ENCODE measurements at regions not wholly inside any gene's neighbourhood (a gene's known extent, or its start where the extent isn't known, plus 50 kb on each side); places are given as distances from the start of the nearest gene placed in this dataset.

GRCh38 chr12:9334041-9334692 is 126.0 kb upstream of the PZP start:
- CTCF ChIA-PET = interaction anchor here (1.1 to 3.3 kb wide), 5 partner anchors 10 to 415 kb away, joined by 3 to 12 read pairs (median 5); no protein-coding TSS in a partner anchor

More at GRCh38 chr12:9334041-9334692, 126.0 kb upstream of the PZP start:
- no peaks in the 10 kb centered on the region for H3K9me3 ChIP-seq
- no peaks in the 10 kb centered on the region for H3K36me3 ChIP-seq (replicated peaks in 1 of 2; ENCODE audit: control insufficient read depth in 1 of 2, insufficient read depth in 2 of 2, low read length in 1 of 2)
- no peak overlapping the region for H3K9ac ChIP-seq
- POLR2A ChIA-PET = no interaction called here
- H3K79me2 ChIP-seq (ENCODE audit: insufficient read depth) = no peaks in the 10 kb centered on the region
- DNase-seq = no peak
- no peaks in the 10 kb centered on the region for H4K20me1 ChIP-seq (ENCODE audit: insufficient read depth)
- WGBS (ENCODE audit: low lambda C conversion rate) = 68% methylated on average over 11 of the region's 12 CpGs
- H3K4me1 ChIP-seq (ENCODE audit: control insufficient read depth in 1 of 2, insufficient read depth in 2 of 2, low read depth in 1 of 2, low read length in 1 of 2) = no peaks in the 10 kb centered on the region; a peak in 1 of 4 replicates
- H3K9me2 ChIP-seq = no peaks in the 10 kb centered on the region
- no peak overlapping the region for H3K4me2 ChIP-seq
- TF ChIP-seq CHD2 (IDR thresholded peaks at IDR 0.05; ENCODE audit: low read length, partially characterized antibody) (no peak), TAF1 (IDR thresholded peaks at IDR 0.05; ENCODE audit: borderline replicate concordance, low read depth, low read length) (no peak), PBX3 (IDR thresholded peaks at IDR 0.05) (no peak), FOSL2 (IDR thresholded peaks at IDR 0.05; ENCODE audit: borderline replicate concordance, low read depth) (no peak), NRF1 (IDR thresholded peaks at IDR 0.05; ENCODE audit: low read depth, low read length) (no peak), EP300 (IDR thresholded peaks at IDR 0.05; ENCODE audit: borderline replicate concordance in 1 of 2, low read depth in 1 of 2, low read length in 1 of 2) (no peak), NFIC (IDR thresholded peaks at IDR 0.05; ENCODE audit: borderline replicate concordance) (no peak), GABPA (IDR thresholded peaks at IDR 0.05; ENCODE audit: low read depth) (no peak), JUND (IDR thresholded peaks at IDR 0.05) (no peak), TCF12 (IDR thresholded peaks at IDR 0.05) (no peak), CTCF (IDR thresholded peaks at IDR 0.05) (no peak), SIN3A (IDR thresholded peaks at IDR 0.05; ENCODE audit: borderline replicate concordance, low read depth, low read length) (no peak), YY1 (IDR thresholded peaks at IDR 0.05; ENCODE audit: low read depth) (no peak), RCOR1 (IDR thresholded peaks at IDR 0.05; ENCODE audit: low read length) (no peak), TEAD4 (IDR thresholded peaks at IDR 0.05; ENCODE audit: borderline replicate concordance, insufficient read depth) (no peak), FOXM1 (IDR thresholded peaks at IDR 0.05; ENCODE audit: low read depth) (no peak), POLR2AphosphoS5 (IDR thresholded peaks at IDR 0.05; ENCODE audit: low read depth, low read length) (no peak)
- TF ChIP-seq, protein P1, sequence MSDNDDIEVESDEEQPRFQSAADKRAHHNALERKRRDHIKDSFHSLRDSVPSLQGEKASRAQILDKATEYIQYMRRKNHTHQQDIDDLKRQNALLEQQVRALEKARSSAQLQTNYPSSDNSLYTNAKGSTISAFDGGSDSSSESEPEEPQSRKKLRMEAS (IDR thresholded peaks at IDR 0.05; ENCODE audit: low read depth) = no peak
- TF ChIP-seq, protein P2, sequence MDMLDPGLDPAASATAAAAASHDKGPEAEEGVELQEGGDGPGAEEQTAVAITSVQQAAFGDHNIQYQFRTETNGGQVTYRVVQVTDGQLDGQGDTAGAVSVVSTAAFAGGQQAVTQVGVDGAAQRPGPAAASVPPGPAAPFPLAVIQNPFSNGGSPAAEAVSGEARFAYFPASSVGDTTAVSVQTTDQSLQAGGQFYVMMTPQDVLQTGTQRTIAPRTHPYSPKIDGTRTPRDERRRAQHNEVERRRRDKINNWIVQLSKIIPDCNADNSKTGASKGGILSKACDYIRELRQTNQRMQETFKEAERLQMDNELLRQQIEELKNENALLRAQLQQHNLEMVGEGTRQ (IDR thresholded peaks at IDR 0.05; ENCODE audit: borderline replicate concordance, low read depth, low read length) = no peak
- no peaks in the 10 kb centered on the region for H3F3A ChIP-seq (replicated peaks; ENCODE audit: insufficient read depth)
- no peak overlapping the region for H3K4me3 ChIP-seq (ENCODE audit: low read depth in 2 of 2, low read length in 1 of 2)
- no peak overlapping the region for H2AFZ ChIP-seq (ENCODE audit: low read depth)
- H3K27ac ChIP-seq (ENCODE audit: low read depth in 2 of 2, low read length in 1 of 2) = no peak overlapping the region
- no peaks in the 10 kb centered on the region for H3K27me3 ChIP-seq (ENCODE audit: insufficient read depth)
